Breast epithelium (tissue), 4 donors: ENCODE measurements at regions not wholly inside any gene's neighbourhood (a gene's known extent, or its start where the extent isn't known, plus 50 kb on each side); places are given as distances from the start of the nearest gene placed in this dataset.

Source experiments
- DNase-seq, 2 donors: peaks; one replicate each; pipeline ENCODE4 v3.0.0-alpha.2; 2019; ENCODE audit warnings: low spot score in 2 of 2
- H3K27ac ChIP-seq, 2 donors: fragments of 200-600 bp; sonication (generic) in 1 of 2; one replicate each; pipeline ENCODE4 v1.5.1; 2016 to 2019; ENCODE audit warnings: mild to moderate bottlenecking in 1 of 2
- H3K27me3 ChIP-seq, 2 donors: fragments of 200-600 bp; sonication (generic) in 1 of 2; one replicate each; pipeline versions ENCODE4 v1.5.1 to v1.6.0; 2017 to 2019; ENCODE audit warnings: control low read depth in 1 of 2, mild to moderate bottlenecking in 1 of 2
- H3K36me3 ChIP-seq: fragments of 200-600 bp; one replicate; pipeline ENCODE4 v1.5.1; 2019
- H3K4me1 ChIP-seq, 2 donors: fragments of 200-600 bp; sonication (generic); one replicate each; pipeline ENCODE4 v1.5.1; 2016 to 2019; ENCODE audit warnings: control low read depth in 1 of 2
- H3K4me3 ChIP-seq, 3 donors: fragments of 200-600 bp; sonication (generic); 1 replicate in 2 of 3; 2 replicates in 1 of 3; pipeline ENCODE4 v1.5.1; 2016 to 2019; ENCODE audit warnings: mild to moderate bottlenecking in 3 of 3, moderate library complexity in 2 of 3
- H3K9me3 ChIP-seq, 2 donors: fragments of 200-600 bp; sonication (generic) in 1 of 2; one replicate each; pipeline ENCODE4 v1.5.1; 2016 to 2019; ENCODE audit warnings: control low read depth in 1 of 2
- POLR2A ChIP-seq: fragments of 450-650 bp; IDR thresholded peaks from one replicate; pipeline ENCODE4 v1.6.1; 2016; ENCODE audit warnings: antibody characterized with exemption, mild to moderate bottlenecking, moderate library complexity
- POLR2AphosphoS5 ChIP-seq, 3 donors: sonication (generic); formaldehyde crosslinking; IDR thresholded peaks; one replicate each; pipeline ENCODE4 v1.6.1; 2017; ENCODE audit warnings: antibody characterized with exemption in 3 of 3
- intact Hi-C: fragments of 100-400 bp; cut with DNase I; formaldehyde crosslinking; loops from one replicate; pipeline ENCODE4 v1.15.1; 2023; ENCODE audit warnings: low total_unique reads
- TF ChIP-seq, protein P1 (sequence below), 3 donors: fragments of 450-650 bp; IDR thresholded peaks; one replicate each; pipeline ENCODE4 v1.5.1; 2016 to 2017; ENCODE audit warnings: antibody characterized with exemption in 3 of 3, mild to moderate bottlenecking in 3 of 3, moderate library complexity in 3 of 3

- TF ChIP-seq POLR2AphosphoS5 (IDR thresholded peaks at IDR 0.05) = no peak
- TF ChIP-seq, protein P1, sequence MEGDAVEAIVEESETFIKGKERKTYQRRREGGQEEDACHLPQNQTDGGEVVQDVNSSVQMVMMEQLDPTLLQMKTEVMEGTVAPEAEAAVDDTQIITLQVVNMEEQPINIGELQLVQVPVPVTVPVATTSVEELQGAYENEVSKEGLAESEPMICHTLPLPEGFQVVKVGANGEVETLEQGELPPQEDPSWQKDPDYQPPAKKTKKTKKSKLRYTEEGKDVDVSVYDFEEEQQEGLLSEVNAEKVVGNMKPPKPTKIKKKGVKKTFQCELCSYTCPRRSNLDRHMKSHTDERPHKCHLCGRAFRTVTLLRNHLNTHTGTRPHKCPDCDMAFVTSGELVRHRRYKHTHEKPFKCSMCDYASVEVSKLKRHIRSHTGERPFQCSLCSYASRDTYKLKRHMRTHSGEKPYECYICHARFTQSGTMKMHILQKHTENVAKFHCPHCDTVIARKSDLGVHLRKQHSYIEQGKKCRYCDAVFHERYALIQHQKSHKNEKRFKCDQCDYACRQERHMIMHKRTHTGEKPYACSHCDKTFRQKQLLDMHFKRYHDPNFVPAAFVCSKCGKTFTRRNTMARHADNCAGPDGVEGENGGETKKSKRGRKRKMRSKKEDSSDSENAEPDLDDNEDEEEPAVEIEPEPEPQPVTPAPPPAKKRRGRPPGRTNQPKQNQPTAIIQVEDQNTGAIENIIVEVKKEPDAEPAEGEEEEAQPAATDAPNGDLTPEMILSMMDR (IDR thresholded peaks at IDR 0.05) = no peak
- no peak for TF ChIP-seq POLR2A
- H3K9me3 ChIP-seq = peaks cover 0 to 9% of the 10 kb centered on the region in 2 donors
- no peaks in the 10 kb centered on the region for H3K36me3 ChIP-seq
- no peaks in the 10 kb centered on the region for H3K27me3 ChIP-seq
- intact Hi-C loops = no loop called here
- peak in 1 of 2 donors; percentile 25 for DNase-seq
- no peak overlapping the region for H3K4me3 ChIP-seq
- H3K4me1 ChIP-seq = no peaks in the 10 kb centered on the region
- H3K27ac ChIP-seq = no peak overlapping the region
Measured at GRCh38 chr15:77853910-77854309, 221.2 kb upstream of the LINGO1 start.

GRCh38 chr15:77853008-77853328 lies 220.3 kb upstream of the LINGO1 start:
- Histone ChIP-seq H3K4me3 (no peak overlapping the region), H3K9me3 (peaks cover 0 to 9% of the 10 kb centered on the region in 2 donors), H3K36me3 (no peaks in the 10 kb centered on the region), H3K4me1 (no peaks in the 10 kb centered on the region), H3K27ac (no peak overlapping the region), H3K27me3 (no peaks in the 10 kb centered on the region)
- DNase-seq = peak in 1 of 2 donors; percentile 39
- intact Hi-C loops = no loop called here
- TF ChIP-seq POLR2A (no peak), POLR2AphosphoS5 (IDR thresholded peaks at IDR 0.05) (no peak)
- TF ChIP-seq, protein P1 (IDR thresholded peaks at IDR 0.05) = no peak

DNA sequence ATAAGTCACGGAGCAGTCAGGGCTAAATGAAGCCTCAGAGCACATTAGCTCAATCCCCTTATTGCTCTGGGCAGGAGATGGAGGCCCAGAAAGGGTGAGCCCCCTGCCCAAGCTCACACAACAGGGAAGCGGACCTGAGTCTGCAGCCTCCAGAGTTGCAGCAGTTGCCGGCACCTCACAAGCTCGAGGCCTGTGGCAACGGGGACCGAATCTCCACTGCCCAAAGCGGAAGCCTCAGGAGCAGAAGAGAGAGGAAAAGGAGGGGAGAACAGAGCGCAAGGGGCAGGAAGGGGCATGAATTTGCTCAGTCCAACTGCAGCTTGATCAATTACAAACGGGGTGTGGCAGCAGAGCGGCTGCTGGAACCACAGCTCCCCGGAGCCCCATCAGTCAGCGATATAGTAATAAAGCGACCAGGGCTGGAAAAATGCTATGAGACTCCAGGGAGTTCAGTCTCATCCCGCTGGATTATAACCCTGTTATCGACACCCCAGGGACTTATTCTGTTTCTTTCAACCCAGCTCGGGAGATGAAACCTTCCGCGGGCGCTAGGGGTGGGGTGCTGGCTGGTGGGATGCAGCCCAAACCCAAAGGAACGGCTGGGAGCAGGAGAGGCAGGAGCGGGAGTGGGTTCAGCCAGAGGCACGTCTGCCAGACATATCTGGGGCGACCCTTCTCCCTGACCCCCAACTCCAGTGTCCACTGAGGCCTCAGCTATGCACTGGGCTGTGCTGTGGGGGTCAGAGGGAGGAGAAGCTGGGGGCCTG lies 219.7 kb upstream of the LINGO1 start:
- DNase-seq = peak in 1 of 2 donors; percentile 48

DNA sequence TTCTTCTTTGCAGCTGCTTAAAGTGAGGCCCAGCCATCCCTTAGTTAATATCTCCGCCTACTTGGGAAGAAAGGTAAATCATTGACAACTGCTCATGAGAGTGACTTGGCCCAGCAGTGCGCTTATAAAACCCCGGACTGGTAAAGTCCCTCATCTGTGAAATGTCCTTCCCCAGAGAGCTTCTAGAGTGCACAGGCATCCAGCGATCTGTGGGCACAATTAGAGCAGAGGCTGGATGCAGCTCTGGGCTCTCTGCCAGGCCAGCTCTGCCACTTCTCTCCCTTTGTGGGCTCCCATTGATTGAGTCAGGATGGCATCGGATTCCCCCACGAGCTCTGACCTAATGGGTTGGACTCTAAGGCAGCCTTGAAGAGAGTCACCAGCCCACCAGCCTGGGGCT lies 219.0 kb upstream of the LINGO1 start:
- H3K27ac ChIP-seq = no peak overlapping the region
- intact Hi-C loops = no loop called here
- no peaks in the 10 kb centered on the region for H3K36me3 ChIP-seq
- H3K9me3 ChIP-seq = peaks cover 0 to 9% of the 10 kb centered on the region in 2 donors
- DNase-seq = no peak
- TF ChIP-seq POLR2AphosphoS5 (IDR thresholded peaks at IDR 0.05) (no peak), POLR2A (no peak)
- TF ChIP-seq, protein P1 (IDR thresholded peaks at IDR 0.05) = no peak
- no peaks in the 10 kb centered on the region for H3K4me1 ChIP-seq
- H3K27me3 ChIP-seq = no peaks in the 10 kb centered on the region
- H3K4me3 ChIP-seq = no peak overlapping the region

More for the DNA sequence above, 219.7 kb upstream of the LINGO1 start:
- no peak for TF ChIP-seq POLR2AphosphoS5 (IDR thresholded peaks at IDR 0.05)
- TF ChIP-seq, protein P1 (IDR thresholded peaks at IDR 0.05) = no peak
- TF ChIP-seq POLR2A = no peak
- H3K27me3 ChIP-seq = no peaks in the 10 kb centered on the region
- intact Hi-C loops = no loop called here
- H3K4me3 ChIP-seq = no peak overlapping the region
- H3K36me3 ChIP-seq = no peaks in the 10 kb centered on the region
- no peak overlapping the region for H3K27ac ChIP-seq
- H3K4me1 ChIP-seq = no peaks in the 10 kb centered on the region
- H3K9me3 ChIP-seq = peaks cover 0 to 9% of the 10 kb centered on the region in 2 donors

DNA sequence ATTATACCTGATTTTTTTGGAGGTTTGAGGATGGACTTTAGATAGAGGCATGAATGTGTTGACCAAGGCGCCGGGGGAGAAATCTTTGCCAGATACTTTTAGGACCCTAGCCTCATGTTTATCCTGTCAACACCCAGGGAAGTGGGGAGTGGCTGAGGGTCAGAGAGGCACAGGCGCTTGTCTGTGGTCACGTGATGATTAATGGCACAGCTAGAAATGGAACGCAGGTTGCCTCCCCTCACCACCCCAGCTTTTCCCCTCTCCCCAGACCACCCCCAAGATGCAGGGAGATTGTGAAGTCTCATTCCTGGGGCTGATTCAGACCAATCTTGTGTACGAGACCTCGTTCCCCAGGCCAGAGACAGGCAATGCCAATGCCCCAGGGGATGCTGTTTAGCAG lies 218.4 kb upstream of the LINGO1 start:
- H3K9me3 ChIP-seq = peaks cover 0 to 9% of the 10 kb centered on the region in 2 donors
- no peaks in the 10 kb centered on the region for H3K36me3 ChIP-seq
- no peak overlapping the region for H3K27ac ChIP-seq
- no peaks in the 10 kb centered on the region for H3K4me1 ChIP-seq
- no peak for DNase-seq
- TF ChIP-seq, protein P1 (IDR thresholded peaks at IDR 0.05) = no peak
- TF ChIP-seq POLR2A = no peak
- no peak for TF ChIP-seq POLR2AphosphoS5 (IDR thresholded peaks at IDR 0.05)
- peaks cover 0 to 5% of the 10 kb centered on the region in 2 donors for H3K27me3 ChIP-seq
- H3K4me3 ChIP-seq = no peak overlapping the region
- intact Hi-C loops = no loop called here
